ENCODE measurements at regions not wholly inside any gene's neighbourhood (a gene's known extent, or its start where the extent isn't known, plus 50 kb on each side); places are given as distances from the start of the nearest gene placed in this dataset.
A peak's percentile ranks its signal among the peaks of the same experiment; 100 is the strongest.

GRCh38 chr2:217623281-217623912 is 379.4 kb downstream of the TNS1 start:
- TF ChIP-seq ARNT (IDR thresholded peaks at IDR 0.05) (no peak), L3MBTL2 (conservative IDR thresholded peaks at IDR 0.05) (no peak), ELF4 (IDR thresholded peaks at IDR 0.05) (no peak), LEF1 (IDR thresholded peaks at IDR 0.05; ENCODE audit: borderline replicate concordance) (no peak), HDGF (IDR thresholded peaks at IDR 0.05; ENCODE audit: borderline replicate concordance) (no peak), ZNF384 (IDR thresholded peaks at IDR 0.05) (no peak), SUZ12 (IDR thresholded peaks at IDR 0.05) (no peak), SP1 (IDR thresholded peaks at IDR 0.05) (no peak), TARDBP (IDR thresholded peaks at IDR 0.05) (no peak), FOXM1 (IDR thresholded peaks at IDR 0.05; ENCODE audit: borderline replicate concordance) (no peak), PKNOX1 (IDR thresholded peaks at IDR 0.05) (no peak), BHLHE40 (IDR thresholded peaks at IDR 0.05; ENCODE audit: borderline replicate concordance) (no peak), NFRKB (IDR thresholded peaks at IDR 0.05) (no peak), CTBP1 (IDR thresholded peaks at IDR 0.05; ENCODE audit: borderline replicate concordance) (no peak), FOXK2 (IDR thresholded peaks at IDR 0.05) (no peak), FOXA1 (IDR thresholded peaks at IDR 0.05) (no peak)
- CTCF ChIA-PET, result no interaction called here
- no peak for DNase-seq (ENCODE audit: extremely low spot score)
- POLR2A ChIA-PET, result no interaction called here

GRCh38 chr2:217622205-217623060 is 380.4 kb downstream of the TNS1 start:
- CTCF ChIA-PET, result no interaction called here
- POLR2A ChIA-PET, result no interaction called here
- TF ChIP-seq L3MBTL2 (conservative IDR thresholded peaks at IDR 0.05) (no peak), TARDBP (IDR thresholded peaks at IDR 0.05) (no peak), SP1 (IDR thresholded peaks at IDR 0.05) (no peak)
- no peak for DNase-seq (ENCODE audit: extremely low spot score)

GRCh38 chr2:217621391-217621801 is 381.4 kb downstream of the TNS1 start:
- ChIA-PET POLR2A (no interaction called here), CTCF (no interaction called here)
- TF ChIP-seq PKNOX1 (IDR thresholded peaks at IDR 0.05) (no peak), HDGF (IDR thresholded peaks at IDR 0.05; ENCODE audit: borderline replicate concordance) (no peak), SUZ12 (IDR thresholded peaks at IDR 0.05) (no peak), FOXA1 (IDR thresholded peaks at IDR 0.05) (no peak), ELF4 (IDR thresholded peaks at IDR 0.05) (no peak), FOXK2 (IDR thresholded peaks at IDR 0.05) (no peak), NFRKB (IDR thresholded peaks at IDR 0.05) (no peak), ZNF384 (IDR thresholded peaks at IDR 0.05) (no peak), ARNT (IDR thresholded peaks at IDR 0.05) (no peak), L3MBTL2 (conservative IDR thresholded peaks at IDR 0.05) (no peak), BHLHE40 (IDR thresholded peaks at IDR 0.05; ENCODE audit: borderline replicate concordance) (no peak)
- DNase-seq (ENCODE audit: extremely low spot score), result no peak

- TF ChIP-seq SUZ12 (IDR thresholded peaks at IDR 0.05) (no peak), CTBP1 (IDR thresholded peaks at IDR 0.05; ENCODE audit: borderline replicate concordance) (no peak), ZNF384 (IDR thresholded peaks at IDR 0.05) (no peak), BHLHE40 (IDR thresholded peaks at IDR 0.05; ENCODE audit: borderline replicate concordance) (no peak), ELF4 (IDR thresholded peaks at IDR 0.05) (no peak), L3MBTL2 (conservative IDR thresholded peaks at IDR 0.05) (no peak), NFRKB (IDR thresholded peaks at IDR 0.05) (no peak), ARNT (IDR thresholded peaks at IDR 0.05) (no peak), HDGF (IDR thresholded peaks at IDR 0.05; ENCODE audit: borderline replicate concordance) (no peak), FOXA1 (IDR thresholded peaks at IDR 0.05) (no peak), TARDBP (IDR thresholded peaks at IDR 0.05) (no peak), FOXK2 (IDR thresholded peaks at IDR 0.05) (no peak), PKNOX1 (IDR thresholded peaks at IDR 0.05) (no peak), SP1 (IDR thresholded peaks at IDR 0.05) (no peak), LEF1 (IDR thresholded peaks at IDR 0.05; ENCODE audit: borderline replicate concordance) (no peak)
- ChIA-PET CTCF (no interaction called here), POLR2A (no interaction called here)
- no peak for DNase-seq (ENCODE audit: extremely low spot score)
Observed at GRCh38 chr2:217618744-217619143, 384.1 kb downstream of the TNS1 start.

- DNase-seq (ENCODE audit: extremely low spot score), result no peak
- CTCF ChIA-PET, result no interaction called here
- TF ChIP-seq FOXM1 (IDR thresholded peaks at IDR 0.05; ENCODE audit: borderline replicate concordance), result no peak
- peak; percentile 73 for TF ChIP-seq ZNF384 (IDR thresholded peaks at IDR 0.05)
- POLR2A ChIA-PET, result no interaction called here
Observed at GRCh38 chr2:217617616-217618022, 385.2 kb downstream of the TNS1 start.

- DNase-seq (ENCODE audit: extremely low spot score), result no peak
- POLR2A ChIA-PET, result no interaction called here
Observed at GRCh38 chr2:217616936-217617335, 385.9 kb downstream of the TNS1 start.

More at GRCh38 chr2:217616936-217617335, 385.9 kb downstream of the TNS1 start:
- CTCF ChIA-PET, result interaction anchor here (0.7 kb wide), 1 partner anchor 19 kb away, joined by 4 read pairs; no protein-coding TSS in a partner anchor
- TF ChIP-seq FOXA1 (IDR thresholded peaks at IDR 0.05) (no peak), SP1 (IDR thresholded peaks at IDR 0.05) (no peak), HDGF (IDR thresholded peaks at IDR 0.05; ENCODE audit: borderline replicate concordance) (no peak), ARNT (IDR thresholded peaks at IDR 0.05) (no peak), L3MBTL2 (conservative IDR thresholded peaks at IDR 0.05) (no peak), NFRKB (IDR thresholded peaks at IDR 0.05) (no peak), TARDBP (IDR thresholded peaks at IDR 0.05) (no peak), FOXK2 (IDR thresholded peaks at IDR 0.05) (no peak), ELF4 (IDR thresholded peaks at IDR 0.05) (no peak), BHLHE40 (IDR thresholded peaks at IDR 0.05; ENCODE audit: borderline replicate concordance) (no peak), LEF1 (IDR thresholded peaks at IDR 0.05; ENCODE audit: borderline replicate concordance) (no peak), FOXM1 (IDR thresholded peaks at IDR 0.05; ENCODE audit: borderline replicate concordance) (no peak), PKNOX1 (IDR thresholded peaks at IDR 0.05) (no peak), SUZ12 (IDR thresholded peaks at IDR 0.05) (no peak)

Data from HEK293T (cell line).